Activated CD4-positive, alpha-beta T cell treated with anti-CD3 and anti-CD28 coated beads for 36 hours (primary cell): ENCODE measurements at regions not wholly inside any gene's neighbourhood (a gene's known extent, or its start where the extent isn't known, plus 50 kb on each side); places are given as distances from the start of the nearest gene placed in this dataset.
"Not testable (repeated sequence)": the region's sequence is repeated elsewhere in the genome, so short reads cannot be mapped to it uniquely, and the experiment has no call there.

Experiments
- ATAC-seq: fragments of 200-7000 bp; cut with Tn5 transposase; one replicate; pipeline ENCODE4 v1.10.0; 2021; ENCODE audit warnings: mild to moderate bottlenecking, moderate library complexity
- CTCF ChIA-PET: fragments of 350-600 bp; sonication (Branson Sonifier 250); formaldehyde crosslinking; loops from one replicate; lab custom pipeline; 2021; ENCODE audit warnings: antibody characterized with exemption; lab: Charles Lee
- POLR2A ChIA-PET: fragments of 350-600 bp; sonication (Branson Sonifier 250); formaldehyde crosslinking; loops from one replicate; lab custom pipeline; 2021; ENCODE audit warnings: antibody characterized with exemption, inconsistent platforms; lab: Charles Lee
- DNase-seq: peaks from one replicate; pipeline ENCODE4 v3.0.0-alpha.2; 2020
- H3K27ac Mint-ChIP-seq: one replicate; pipeline ENCODE4 v1.8.0; 2021; ENCODE audit warnings: mixed read lengths
- H3K27me3 Mint-ChIP-seq: one replicate; pipeline ENCODE4 v1.8.0; 2021; ENCODE audit warnings: mixed read lengths
- H3K36me3 Mint-ChIP-seq: one replicate; pipeline ENCODE4 v1.8.0; 2021; ENCODE audit warnings: low read depth, mixed read lengths
- H3K4me1 Mint-ChIP-seq: one replicate; pipeline ENCODE4 v1.8.0; 2021; ENCODE audit warnings: mixed read lengths
- H3K4me3 Mint-ChIP-seq: one replicate; pipeline ENCODE4 v1.8.0; 2021; ENCODE audit warnings: mild to moderate bottlenecking, moderate library complexity, mixed read lengths
- H3K9me3 Mint-ChIP-seq: one replicate; pipeline ENCODE4 v1.8.0; 2021; ENCODE audit warnings: low read depth, mixed read lengths
- intact Hi-C, 2 experiments: fragments of 100-400 bp; cut with DNase I in 1 of 2; cut with micrococcal nuclease in 1 of 2; formaldehyde crosslinking; loops; one replicate each; pipeline versions ENCODE4 v1.14.2 to v1.15.1; 2022 to 2024; cut with DNase I, micrococcal nuclease

GRCh38 chr2:144914622-144915318, 394.9 kb upstream of the ZEB2 start:
- Mint-ChIP-seq H3K9me3 (no peaks in the 10 kb centered on the region), H3K4me3 (no peak overlapping the region), H3K36me3 (no peaks in the 10 kb centered on the region), H3K4me1 (no peaks in the 10 kb centered on the region), H3K27me3 (no peaks in the 10 kb centered on the region), H3K27ac (no peak overlapping the region)
- POLR2A ChIA-PET = no interaction called here
- intact Hi-C loops = no loop called here
- CTCF ChIA-PET = no interaction called here
- ATAC-seq (no peak), DNase-seq (no peak)

- Mint-ChIP-seq H3K4me3 (no peak overlapping the region), H3K27me3 (peaks cover under 1% of the 10 kb centered on the region), H3K27ac (no peak overlapping the region), H3K36me3 (no peaks in the 10 kb centered on the region), H3K9me3 (no peaks in the 10 kb centered on the region), H3K4me1 (no peaks in the 10 kb centered on the region)
- DNase-seq (no peak), ATAC-seq (no peak)
- intact Hi-C loops = no loop called here
- ChIA-PET POLR2A (no interaction called here), CTCF (no interaction called here)
These were observed 394.2 kb upstream of the ZEB2 start for GRCh38 chr2:144914113-144914512.

- Mint-ChIP-seq H3K36me3 (no peaks in the 10 kb centered on the region), H3K27me3 (peaks cover 3% of the 10 kb centered on the region), H3K9me3 (no peaks in the 10 kb centered on the region), H3K27ac (no peak overlapping the region), H3K4me1 (no peaks in the 10 kb centered on the region), H3K4me3 (no peak overlapping the region)
- ATAC-seq (no peak), DNase-seq (no peak)
- POLR2A ChIA-PET = no interaction called here
- intact Hi-C loops = no loop called here
- CTCF ChIA-PET = no interaction called here
These were observed 392.3 kb upstream of the ZEB2 start for GRCh38 chr2:144912206-144912605.

- Mint-ChIP-seq H3K36me3 (no peaks in the 10 kb centered on the region), H3K9me3 (peaks cover 4% of the 10 kb centered on the region), H3K27me3 (peaks cover 5% of the 10 kb centered on the region), H3K4me1 (no peaks in the 10 kb centered on the region), H3K4me3 (no peak overlapping the region), H3K27ac (no peak overlapping the region)
- CTCF ChIA-PET = no interaction called here
- intact Hi-C loops = no loop called here
- no peak for ATAC-seq
- POLR2A ChIA-PET = no interaction called here
- no peak for DNase-seq
These were observed 386.0 kb upstream of the ZEB2 start for GRCh38 chr2:144905956-144906355.

- no peak overlapping the region for H3K4me3 Mint-ChIP-seq
- DNase-seq = no peak
- H3K36me3 Mint-ChIP-seq = no peaks in the 10 kb centered on the region
These were observed 384.7 kb upstream of the ZEB2 start for GRCh38 chr2:144904612-144905011.

GRCh38 chr2:144903045-144903444, 383.1 kb upstream of the ZEB2 start:
- H3K4me3 Mint-ChIP-seq, H3K36me3 Mint-ChIP-seq, H3K9me3 Mint-ChIP-seq, intact Hi-C loops, H3K27ac Mint-ChIP-seq, ATAC-seq, H3K27me3 Mint-ChIP-seq, CTCF ChIA-PET, DNase-seq, H3K4me1 Mint-ChIP-seq, POLR2A ChIA-PET: not testable (repeated sequence)

More at GRCh38 chr2:144904612-144905011, 384.7 kb upstream of the ZEB2 start:
- Mint-ChIP-seq H3K27me3 (peaks cover 5% of the 10 kb centered on the region), H3K9me3 (peaks cover 4% of the 10 kb centered on the region), H3K27ac (no peak overlapping the region), H3K4me1 (no peaks in the 10 kb centered on the region)
- ChIA-PET POLR2A (no interaction called here), CTCF (no interaction called here)
- ATAC-seq = no peak
- intact Hi-C loops = no loop called here

GRCh38 chr2:144901386-144901785, 381.5 kb upstream of the ZEB2 start:
- H3K9me3 Mint-ChIP-seq, H3K36me3 Mint-ChIP-seq, H3K27me3 Mint-ChIP-seq, intact Hi-C loops, CTCF ChIA-PET, H3K4me3 Mint-ChIP-seq, POLR2A ChIA-PET, ATAC-seq, DNase-seq, H3K4me1 Mint-ChIP-seq, H3K27ac Mint-ChIP-seq: not testable (repeated sequence)

GRCh38 chr2:144896341-144896740, 376.4 kb upstream of the ZEB2 start:
- no peaks in the 10 kb centered on the region for H3K4me1 Mint-ChIP-seq
- intact Hi-C loops = no loop called here
- no peaks in the 10 kb centered on the region for H3K27me3 Mint-ChIP-seq
- no peak for DNase-seq
- no peaks in the 10 kb centered on the region for H3K9me3 Mint-ChIP-seq
- H3K27ac Mint-ChIP-seq = no peak overlapping the region
- no peak for ATAC-seq
- ChIA-PET POLR2A (no interaction called here), CTCF (no interaction called here)
- H3K36me3 Mint-ChIP-seq = no peaks in the 10 kb centered on the region
- no peak overlapping the region for H3K4me3 Mint-ChIP-seq

GRCh38 chr2:144894612-144895599, 375.0 kb upstream of the ZEB2 start:
- Mint-ChIP-seq H3K4me1 (no peaks in the 10 kb centered on the region), H3K9me3 (no peaks in the 10 kb centered on the region), H3K27ac (no peak overlapping the region), H3K27me3 (no peaks in the 10 kb centered on the region), H3K4me3 (no peak overlapping the region), H3K36me3 (no peaks in the 10 kb centered on the region)
- ATAC-seq (no peak), DNase-seq (no peak)
- ChIA-PET POLR2A (no interaction called here), CTCF (no interaction called here)
- intact Hi-C loops = no loop called here

GRCh38 chr2:144893464-144893863, 373.5 kb upstream of the ZEB2 start:
- Mint-ChIP-seq H3K36me3 (no peaks in the 10 kb centered on the region), H3K4me3 (no peak overlapping the region), H3K9me3 (no peaks in the 10 kb centered on the region), H3K4me1 (no peaks in the 10 kb centered on the region), H3K27ac (no peak overlapping the region), H3K27me3 (no peaks in the 10 kb centered on the region)
- ChIA-PET POLR2A (no interaction called here), CTCF (interaction anchor here (0.6 kb wide), 1 partner anchor 1210 kb away, joined by 3 read pairs; no protein-coding TSS in a partner anchor)
- intact Hi-C loops = no loop called here
- ATAC-seq (no peak), DNase-seq (no peak)

- no peaks in the 10 kb centered on the region for H3K27me3 Mint-ChIP-seq
These were observed 370.9 kb upstream of the ZEB2 start for GRCh38 chr2:144890828-144891227.

GRCh38 chr2:144889348-144889747, 369.4 kb upstream of the ZEB2 start:
- H3K27me3 Mint-ChIP-seq = no peaks in the 10 kb centered on the region
- H3K4me1 Mint-ChIP-seq = no peaks in the 10 kb centered on the region
- no peaks in the 10 kb centered on the region for H3K36me3 Mint-ChIP-seq
- intact Hi-C loops = no loop called here
- no peak for ATAC-seq
- H3K4me3 Mint-ChIP-seq = no peak overlapping the region
- ChIA-PET CTCF (no interaction called here), POLR2A (no interaction called here)
- H3K27ac Mint-ChIP-seq = no peak overlapping the region
- DNase-seq = no peak
- H3K9me3 Mint-ChIP-seq = no peaks in the 10 kb centered on the region

More at GRCh38 chr2:144890828-144891227, 370.9 kb upstream of the ZEB2 start:
- H3K36me3 Mint-ChIP-seq = no peaks in the 10 kb centered on the region
- DNase-seq (no peak), ATAC-seq (no peak)
- H3K9me3 Mint-ChIP-seq = no peaks in the 10 kb centered on the region
- H3K4me1 Mint-ChIP-seq = no peaks in the 10 kb centered on the region
- CTCF ChIA-PET = interaction anchor here (1.0 kb wide), 1 partner anchor 461 kb away, joined by 3 read pairs; no protein-coding TSS in a partner anchor
- intact Hi-C loops = no loop called here
- H3K4me3 Mint-ChIP-seq = no peak overlapping the region
- H3K27ac Mint-ChIP-seq = no peak overlapping the region
- POLR2A ChIA-PET = no interaction called here
